Endothelial cell of umbilical vein (primary cell): ENCODE measurements at regions not wholly inside any gene's neighbourhood (a gene's known extent, or its start where the extent isn't known, plus 50 kb on each side); places are given as distances from the start of the nearest gene placed in this dataset.

Experiments used
- BruUV-seq: library from RNA; stranded (reverse); fragments of 400-500 nt; replicated peaks from 2 replicates; lab custom pipeline; 2021; lab: Mats Ljungman, UMichigan
- CTCF ChIA-PET: fragments of 300-600, 350-600 bp; sonication (Branson Sonifier 250); formaldehyde crosslinking; loops from one replicate; lab custom pipeline; 2021; ENCODE audit warnings: antibody characterized with exemption, inconsistent platforms; lab: Charles Lee
- POLR2A ChIA-PET: fragments of 300-600, 350-600 bp; sonication (Branson Sonifier 250); formaldehyde crosslinking; loops from one replicate; lab custom pipeline; 2021; ENCODE audit warnings: antibody characterized with exemption, inconsistent platforms; lab: Charles Lee
- DNase-seq: peaks from one replicate; pipeline ENCODE4 v3.0.0-alpha.2; 2011; ENCODE audit warnings: low read depth, low spot score
- FAIRE-seq: peaks from 2 replicates; lab custom pipeline; 2011; peaks lifted over from hg19 to GRCh38; lab: Jason Lieb, UNC
- H2AFZ ChIP-seq: 2 replicates; pipeline ENCODE4 v1.6.0; 2012; ENCODE audit warnings: low read depth, low read length, control low read depth, inconsistent platforms
- H3K27ac ChIP-seq: 2 replicates; pipeline ENCODE4 v1.5.1; 2011; ENCODE audit warnings: low read depth, mild to moderate bottlenecking, control low read depth, low read length, moderate library complexity; ENCODE audit not compliant: insufficient read depth
- H3K27me3 ChIP-seq, 2 experiments: 2 replicates each; pipeline versions ENCODE4 v1.6.0 to v1.6.1; 2011; ENCODE audit warnings: low read length in 2 of 2, mixed read lengths in 1 of 2; ENCODE audit not compliant: control insufficient read depth in 2 of 2, insufficient read depth in 2 of 2
- H3K36me3 ChIP-seq, 2 experiments: 2 replicates in 1 of 2; 3 replicates in 1 of 2; pipeline ENCODE4 v1.5.1; 2011; ENCODE audit warnings: low read length in 2 of 2, mild to moderate bottlenecking in 1 of 2, moderate library complexity in 1 of 2; ENCODE audit not compliant: control insufficient read depth in 2 of 2, insufficient read depth in 2 of 2; ENCODE audit errors: extremely low read depth in 1 of 2
- H3K4me1 ChIP-seq: 3 replicates; pipeline ENCODE4 v1.5.1; 2011; ENCODE audit warnings: mild to moderate bottlenecking, low read length; ENCODE audit not compliant: control insufficient read depth, insufficient read depth; ENCODE audit errors: extremely low read depth
- H3K4me2 ChIP-seq: 2 replicates; pipeline ENCODE4 v1.6.1; 2011; ENCODE audit warnings: low read length, control low read depth, mixed read lengths; ENCODE audit not compliant: insufficient read depth
- H3K4me3 ChIP-seq, 3 experiments: fragments of 200-600 bp in 1 of 3; sonication (generic), shearing (Covaris generic) in 1 of 3; replicated peaks in 1 of 3; 2 replicates each; pipeline ENCODE4 v1.5.1; 2011 to 2016; ENCODE audit warnings: control low read depth in 3 of 3, low read length in 3 of 3, mild to moderate bottlenecking in 2 of 3, inconsistent platforms in 1 of 3, low read depth in 1 of 3, moderate library complexity in 1 of 3; ENCODE audit not compliant: insufficient read depth in 1 of 3
- H3K79me2 ChIP-seq: 2 replicates; pipeline ENCODE4 v1.6.0; 2012; ENCODE audit warnings: low read length, inconsistent platforms; ENCODE audit not compliant: control insufficient read depth, insufficient read depth
- H3K9ac ChIP-seq: replicated peaks from 2 replicates; pipeline ENCODE3; 2011; ENCODE audit warnings: low read length, control low read depth; ENCODE audit not compliant: insufficient read depth; ENCODE audit errors: extremely low read depth
- H3K9me1 ChIP-seq: replicated peaks from 3 replicates; pipeline ENCODE4 v1.6.0; 2011; ENCODE audit warnings: mild to moderate bottlenecking, low read length; ENCODE audit not compliant: control insufficient read depth, insufficient read depth; ENCODE audit errors: extremely low read depth
- H3K9me3 ChIP-seq: replicated peaks from 2 replicates; pipeline ENCODE4 v1.5.1; 2012; ENCODE audit warnings: low read length, inconsistent platforms; ENCODE audit not compliant: control insufficient read depth, insufficient read depth
- H4K20me1 ChIP-seq: replicated peaks from 2 replicates; pipeline ENCODE3; 2011; ENCODE audit warnings: mild to moderate bottlenecking, low read length; ENCODE audit not compliant: control insufficient read depth, insufficient read depth; ENCODE audit errors: extremely low read depth
- EZH2 ChIP-seq: IDR thresholded peaks from 2 replicates; pipeline ENCODE4 v1.6.1; 2012; ENCODE audit warnings: borderline replicate concordance, low read depth, mild to moderate bottlenecking, moderate library complexity, low read length, inconsistent platforms; ENCODE audit not compliant: severe bottlenecking
- FOS ChIP-seq: IDR thresholded peaks from 2 replicates; pipeline ENCODE4 v1.6.1; 2011; ENCODE audit warnings: mild to moderate bottlenecking, low read length, moderate library complexity, borderline replicate concordance; ENCODE audit not compliant: insufficient read depth
- GATA2 ChIP-seq: IDR thresholded peaks from 2 replicates; pipeline ENCODE4 v1.7.0; 2011; ENCODE audit warnings: low read depth, mild to moderate bottlenecking, moderate library complexity, mixed read lengths, low read length; ENCODE audit not compliant: insufficient read length, insufficient read depth
- JUN ChIP-seq: IDR thresholded peaks from 2 replicates; pipeline ENCODE4 v1.6.1; 2011; ENCODE audit warnings: borderline replicate concordance, low read depth; ENCODE audit not compliant: insufficient read length, insufficient read depth
- MYC ChIP-seq: IDR thresholded peaks from one replicate; pipeline ENCODE4 v1.6.1; 2011; ENCODE audit warnings: mild to moderate bottlenecking, low read depth, low read length
- POLR2A ChIP-seq: IDR thresholded peaks from 2 replicates; pipeline ENCODE4 v1.6.1; 2012; ENCODE audit warnings: low read depth, mild to moderate bottlenecking, control low read depth, low read length
- POLR2AphosphoS5 ChIP-seq: IDR thresholded peaks from 2 replicates; pipeline ENCODE4 v1.6.1; 2012; ENCODE audit warnings: low read depth, mild to moderate bottlenecking, control low read depth, low read length, moderate library complexity; ENCODE audit not compliant: insufficient read depth
- dilution Hi-C: fragments of 300-500 bp; cut with MboI; formaldehyde crosslinking; loops from one replicate; pipeline ENCODE4 v1.15.0; 2019; ENCODE audit warnings: low sequenced_read_pairs; ENCODE audit not compliant: extremely low pct_ligation_motif_present
- intact Hi-C: fragments of 100-400 bp; cut with micrococcal nuclease; formaldehyde crosslinking; loops from one replicate; pipeline ENCODE4 v1.10.0; 2022
- TF ChIP-seq, protein P1 (sequence below): IDR thresholded peaks from 2 replicates; pipeline ENCODE4 v1.6.1; 2011; ENCODE audit not compliant: insufficient read depth, insufficient read length
- TF ChIP-seq, protein P2 (sequence below), 2 donors: IDR thresholded peaks; 1 replicate in 1 of 2; 2 replicates in 1 of 2; pipeline ENCODE4 v1.5.1; 2011; ENCODE audit warnings: low read length in 2 of 2, mild to moderate bottlenecking in 2 of 2, moderate library complexity in 2 of 2, control low read depth in 1 of 2, inconsistent platforms in 1 of 2, low read depth in 1 of 2; ENCODE audit not compliant: insufficient read depth in 1 of 2; ENCODE audit errors: extremely low read depth in 1 of 2

DNA sequence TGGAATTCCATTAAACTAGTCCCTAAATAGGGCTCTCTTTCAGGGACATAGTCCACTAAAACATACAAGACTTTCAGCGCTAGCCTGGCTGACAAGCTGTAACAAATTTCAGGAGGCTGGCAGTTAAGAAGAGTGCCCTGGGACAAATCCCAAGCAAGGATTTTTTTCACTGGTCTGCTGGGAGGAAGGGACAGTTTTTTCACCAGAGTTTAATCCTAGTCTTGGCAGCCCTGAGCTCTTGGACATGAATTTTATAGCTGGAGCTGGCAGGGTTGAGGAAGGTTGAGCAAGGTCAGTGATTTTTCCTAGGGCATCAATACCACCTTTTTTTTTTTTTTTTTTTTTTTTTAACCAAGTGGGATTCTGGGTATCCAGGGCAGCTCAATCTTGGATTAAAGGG, 184.4 kb downstream of the SH2D1A start:
- intact Hi-C loops (no loop called here), dilution Hi-C loops (no loop called here)
- H2AFZ ChIP-seq: no peak overlapping the region
- H3K4me3 ChIP-seq: no peak overlapping the region
- no peaks in the 10 kb centered on the region for H3K9me3 ChIP-seq
- DNase-seq (no peak), FAIRE-seq (no peak)
- BruUV-seq: no TSS peak
- H4K20me1 ChIP-seq: no peaks in the 10 kb centered on the region
- no peaks in the 10 kb centered on the region for H3K27me3 ChIP-seq
- H3K9ac ChIP-seq: no peak overlapping the region
- ChIA-PET CTCF (no interaction called here), POLR2A (no interaction called here)
- TF ChIP-seq, protein P1, sequence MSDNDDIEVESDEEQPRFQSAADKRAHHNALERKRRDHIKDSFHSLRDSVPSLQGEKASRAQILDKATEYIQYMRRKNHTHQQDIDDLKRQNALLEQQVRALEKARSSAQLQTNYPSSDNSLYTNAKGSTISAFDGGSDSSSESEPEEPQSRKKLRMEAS: no peak
- TF ChIP-seq FOS (no peak), POLR2A (no peak), MYC (no peak)
- TF ChIP-seq, protein P2, sequence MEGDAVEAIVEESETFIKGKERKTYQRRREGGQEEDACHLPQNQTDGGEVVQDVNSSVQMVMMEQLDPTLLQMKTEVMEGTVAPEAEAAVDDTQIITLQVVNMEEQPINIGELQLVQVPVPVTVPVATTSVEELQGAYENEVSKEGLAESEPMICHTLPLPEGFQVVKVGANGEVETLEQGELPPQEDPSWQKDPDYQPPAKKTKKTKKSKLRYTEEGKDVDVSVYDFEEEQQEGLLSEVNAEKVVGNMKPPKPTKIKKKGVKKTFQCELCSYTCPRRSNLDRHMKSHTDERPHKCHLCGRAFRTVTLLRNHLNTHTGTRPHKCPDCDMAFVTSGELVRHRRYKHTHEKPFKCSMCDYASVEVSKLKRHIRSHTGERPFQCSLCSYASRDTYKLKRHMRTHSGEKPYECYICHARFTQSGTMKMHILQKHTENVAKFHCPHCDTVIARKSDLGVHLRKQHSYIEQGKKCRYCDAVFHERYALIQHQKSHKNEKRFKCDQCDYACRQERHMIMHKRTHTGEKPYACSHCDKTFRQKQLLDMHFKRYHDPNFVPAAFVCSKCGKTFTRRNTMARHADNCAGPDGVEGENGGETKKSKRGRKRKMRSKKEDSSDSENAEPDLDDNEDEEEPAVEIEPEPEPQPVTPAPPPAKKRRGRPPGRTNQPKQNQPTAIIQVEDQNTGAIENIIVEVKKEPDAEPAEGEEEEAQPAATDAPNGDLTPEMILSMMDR (IDR thresholded peaks at IDR 0.05; ENCODE audit: extremely low read depth in 1 of 2, insufficient read depth in 1 of 2, low read depth in 1 of 2, low read length in 2 of 2): no peak
- no peak overlapping the region for H3K4me2 ChIP-seq
- H3K27ac ChIP-seq: no peak overlapping the region
- H3K9me1 ChIP-seq: no peaks in the 10 kb centered on the region
- H3K79me2 ChIP-seq: no peaks in the 10 kb centered on the region
- H3K36me3 ChIP-seq: no peaks in the 10 kb centered on the region
- H3K4me1 ChIP-seq: no peaks in the 10 kb centered on the region

DNA sequence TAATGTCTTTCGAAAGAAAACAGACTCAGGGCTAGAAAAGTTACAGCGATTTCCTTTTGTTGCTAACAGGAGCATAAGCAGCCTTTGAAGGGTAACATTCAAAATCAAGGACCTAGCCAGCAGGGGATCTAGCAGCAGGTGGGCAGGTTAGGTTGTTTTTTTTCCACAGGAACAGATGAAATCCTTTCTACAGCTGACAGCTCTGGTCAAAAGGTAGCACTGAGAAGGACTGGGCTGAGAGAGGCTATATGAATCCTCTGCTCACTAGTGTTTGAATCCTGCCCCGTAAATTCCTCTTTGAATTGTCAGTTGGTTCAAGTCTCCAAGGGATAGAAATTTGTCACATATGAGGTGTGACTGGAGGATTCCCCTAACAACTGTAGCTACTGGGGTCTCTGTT, 188.2 kb downstream of the SH2D1A start:
- intact Hi-C loops: no loop called here
- no peak for FAIRE-seq
- POLR2A ChIA-PET: no interaction called here

More for the DNA sequence above, 188.2 kb downstream of the SH2D1A start:
- BruUV-seq: no TSS peak
- H3K9me3 ChIP-seq: no peaks in the 10 kb centered on the region
- H3K4me3 ChIP-seq: no peak overlapping the region
- H3K9ac ChIP-seq: no peak overlapping the region
- H3K36me3 ChIP-seq: no peaks in the 10 kb centered on the region
- no peak overlapping the region for H3K4me2 ChIP-seq
- dilution Hi-C loops: no loop called here
- H3K27ac ChIP-seq: no peak overlapping the region
- no peaks in the 10 kb centered on the region for H4K20me1 ChIP-seq
- CTCF ChIA-PET: no interaction called here
- H3K79me2 ChIP-seq: no peaks in the 10 kb centered on the region
- DNase-seq: no peak
- H2AFZ ChIP-seq: no peak overlapping the region
- no peaks in the 10 kb centered on the region for H3K9me1 ChIP-seq
- H3K27me3 ChIP-seq: no peaks in the 10 kb centered on the region
- TF ChIP-seq, protein P1: no peak
- no peak for TF ChIP-seq POLR2A
- TF ChIP-seq, protein P2 (IDR thresholded peaks at IDR 0.05; ENCODE audit: extremely low read depth in 1 of 2, insufficient read depth in 1 of 2, low read depth in 1 of 2, low read length in 2 of 2): no peak
- TF ChIP-seq POLR2AphosphoS5: no peak
- no peak for TF ChIP-seq MYC
- TF ChIP-seq JUN: no peak
- no peak for TF ChIP-seq GATA2
- no peak for TF ChIP-seq FOS
- TF ChIP-seq EZH2: no peak
- H3K4me1 ChIP-seq: no peaks in the 10 kb centered on the region
